AG04449 (cell line): ENCODE measurements at regions not wholly inside any gene's neighbourhood (a gene's known extent, or its start where the extent isn't known, plus 50 kb on each side); places are given as distances from the start of the nearest gene placed in this dataset.
"Not testable (repeated sequence)": the region's sequence is repeated elsewhere in the genome, so short reads cannot be mapped to it uniquely, and the experiment has no call there.

ENCODE experiments used
- CTCF ChIA-PET: fragments of 350-600 bp; formaldehyde crosslinking; extraction: SDS; loops from one replicate; lab custom pipeline; 2021; ENCODE audit warnings: antibody characterized with exemption; lab: Yijun Ruan, JAX
- POLR2A ChIA-PET: fragments of 400-600, 350-600 bp; formaldehyde crosslinking; extraction: SDS; loops from one replicate; lab custom pipeline; 2020; ENCODE audit warnings: antibody characterized with exemption, inconsistent platforms; lab: Yijun Ruan, JAX
- DNase-seq: peaks from one replicate; pipeline ENCODE4 v3.0.0-alpha.2; 2010; ENCODE audit warnings: low read depth, low spot score
- H3K4me3 ChIP-seq: 2 replicates; pipeline ENCODE4 v1.5.1; 2011; ENCODE audit warnings: low read depth, mild to moderate bottlenecking, control low read depth, low read length
- TF ChIP-seq, protein P1 (sequence below): IDR thresholded peaks from one replicate; pipeline ENCODE4 v1.5.1; 2011; ENCODE audit warnings: mild to moderate bottlenecking, moderate library complexity, low read length, control low read depth, inconsistent platforms; ENCODE audit not compliant: insufficient read depth; ENCODE audit errors: missing control alignments

DNA sequence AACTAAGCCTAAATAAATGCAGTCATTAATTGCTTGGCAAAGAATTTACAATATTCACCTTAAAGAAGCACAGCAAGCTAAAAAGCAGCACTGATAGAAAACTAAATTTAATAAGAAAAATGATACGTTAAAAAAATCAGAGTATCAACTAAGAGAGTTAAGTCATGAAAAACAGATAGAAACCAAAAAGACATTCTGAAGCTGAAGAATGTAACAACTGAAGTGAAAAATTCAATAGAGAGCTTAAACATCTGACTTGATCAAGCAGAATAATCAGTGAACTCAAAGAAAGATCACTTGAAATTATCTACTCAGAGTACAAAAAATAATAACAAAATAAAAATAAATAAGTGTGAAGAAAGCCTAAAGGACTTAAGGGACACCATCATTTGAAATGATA is 588.0 kb upstream of the HS3ST1 start:
- TF ChIP-seq, protein P1, sequence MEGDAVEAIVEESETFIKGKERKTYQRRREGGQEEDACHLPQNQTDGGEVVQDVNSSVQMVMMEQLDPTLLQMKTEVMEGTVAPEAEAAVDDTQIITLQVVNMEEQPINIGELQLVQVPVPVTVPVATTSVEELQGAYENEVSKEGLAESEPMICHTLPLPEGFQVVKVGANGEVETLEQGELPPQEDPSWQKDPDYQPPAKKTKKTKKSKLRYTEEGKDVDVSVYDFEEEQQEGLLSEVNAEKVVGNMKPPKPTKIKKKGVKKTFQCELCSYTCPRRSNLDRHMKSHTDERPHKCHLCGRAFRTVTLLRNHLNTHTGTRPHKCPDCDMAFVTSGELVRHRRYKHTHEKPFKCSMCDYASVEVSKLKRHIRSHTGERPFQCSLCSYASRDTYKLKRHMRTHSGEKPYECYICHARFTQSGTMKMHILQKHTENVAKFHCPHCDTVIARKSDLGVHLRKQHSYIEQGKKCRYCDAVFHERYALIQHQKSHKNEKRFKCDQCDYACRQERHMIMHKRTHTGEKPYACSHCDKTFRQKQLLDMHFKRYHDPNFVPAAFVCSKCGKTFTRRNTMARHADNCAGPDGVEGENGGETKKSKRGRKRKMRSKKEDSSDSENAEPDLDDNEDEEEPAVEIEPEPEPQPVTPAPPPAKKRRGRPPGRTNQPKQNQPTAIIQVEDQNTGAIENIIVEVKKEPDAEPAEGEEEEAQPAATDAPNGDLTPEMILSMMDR: no peak
- CTCF ChIA-PET: no interaction called here
- POLR2A ChIA-PET: no interaction called here

DNA sequence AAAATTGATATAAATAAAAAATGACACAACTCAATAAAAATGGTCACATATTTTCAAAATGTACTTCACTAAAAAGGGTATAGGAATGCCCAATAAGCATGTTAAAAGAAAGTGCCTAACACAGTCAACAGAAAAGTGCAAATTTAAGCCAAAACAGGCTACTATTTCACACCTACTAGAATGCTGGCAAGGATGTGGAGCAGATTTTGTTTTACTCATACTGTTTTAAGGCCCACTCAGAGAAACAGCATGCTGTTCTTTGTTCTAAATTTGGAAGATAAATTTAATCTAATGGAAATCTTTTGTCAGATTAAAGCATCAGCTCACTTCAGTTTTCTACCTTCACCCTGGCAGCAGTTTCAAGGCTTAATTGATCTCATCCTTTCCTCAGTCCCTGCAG is 576.8 kb upstream of the HS3ST1 start:
- no peak overlapping the region for H3K4me3 ChIP-seq
- CTCF ChIA-PET: no interaction called here
- TF ChIP-seq, protein P1: no peak
- POLR2A ChIA-PET: no interaction called here
- DNase-seq: no peak

More for the DNA sequence above, 588.0 kb upstream of the HS3ST1 start:
- H3K4me3 ChIP-seq: no peak overlapping the region
- DNase-seq: no peak

DNA sequence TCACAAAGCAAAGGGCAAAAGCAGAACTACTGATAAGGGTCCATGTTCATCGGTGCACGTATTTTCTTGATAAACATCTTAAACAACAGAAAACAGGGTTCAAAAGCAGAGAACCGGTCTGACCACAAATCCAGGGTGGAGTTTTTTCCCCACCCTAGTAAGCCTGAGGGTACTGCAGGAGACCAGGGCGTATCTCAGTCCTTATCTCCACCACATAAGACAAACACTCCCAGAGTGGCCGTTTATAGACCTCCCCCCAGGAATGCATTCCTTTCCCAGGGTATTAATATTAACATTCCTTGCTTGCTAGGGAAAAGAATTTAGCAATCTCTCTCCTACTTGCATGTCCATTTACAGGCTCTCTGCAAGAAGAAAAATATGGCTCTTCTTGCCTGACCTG is 567.9 kb upstream of the HS3ST1 start:
- CTCF ChIA-PET, POLR2A ChIA-PET, H3K4me3 ChIP-seq, DNase-seq: not testable (repeated sequence)

DNA sequence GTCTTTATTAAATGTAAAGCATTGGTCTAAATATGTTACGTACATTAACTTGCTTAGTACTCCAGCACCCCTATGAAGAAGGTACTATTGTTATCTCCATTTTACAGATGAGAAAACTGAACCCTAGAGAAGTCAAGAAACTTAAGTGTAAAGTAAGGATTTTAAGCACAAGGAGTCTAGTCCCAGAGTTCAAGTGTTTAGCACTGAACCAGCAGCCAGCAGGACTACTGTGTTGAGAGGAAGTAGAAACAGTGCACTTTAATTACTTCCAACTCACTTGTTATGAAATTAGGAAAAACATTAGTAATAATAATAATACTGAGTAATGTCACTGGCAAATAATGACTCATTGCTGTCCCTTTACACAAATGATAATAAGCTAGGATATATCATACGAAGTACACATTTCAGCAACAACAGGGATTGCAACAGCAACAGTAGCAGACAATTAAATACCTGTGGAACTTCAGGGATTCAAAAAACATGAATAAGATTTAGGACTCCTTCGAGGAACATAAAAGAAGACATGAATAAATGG is 548.1 kb upstream of the HS3ST1 start:
- ChIA-PET POLR2A (no interaction called here), CTCF (no interaction called here)
- no peak overlapping the region for H3K4me3 ChIP-seq
- TF ChIP-seq, protein P1: no peak
- DNase-seq: no peak

DNA sequence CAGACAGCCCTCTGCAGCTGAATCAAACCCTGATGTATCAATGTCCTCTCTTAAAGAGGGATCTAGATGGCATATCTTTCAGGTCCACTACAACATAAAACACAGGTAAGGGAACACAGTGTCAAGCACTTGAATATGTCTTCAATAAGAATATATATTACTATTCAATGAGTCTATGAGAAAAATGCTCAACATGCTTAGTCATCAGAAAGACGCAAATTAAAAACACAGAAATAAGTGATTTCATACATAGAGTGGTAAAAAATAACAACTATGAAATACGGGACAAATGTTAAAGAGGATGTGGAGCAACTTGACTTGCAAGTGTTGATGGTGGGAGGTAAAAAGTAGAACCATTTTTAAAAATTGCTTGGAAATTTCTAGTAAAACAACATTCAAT is 544.6 kb upstream of the HS3ST1 start:
- ChIA-PET POLR2A (no interaction called here), CTCF (no interaction called here)
- DNase-seq: no peak
- TF ChIP-seq, protein P1: no peak
- no peak overlapping the region for H3K4me3 ChIP-seq

DNA sequence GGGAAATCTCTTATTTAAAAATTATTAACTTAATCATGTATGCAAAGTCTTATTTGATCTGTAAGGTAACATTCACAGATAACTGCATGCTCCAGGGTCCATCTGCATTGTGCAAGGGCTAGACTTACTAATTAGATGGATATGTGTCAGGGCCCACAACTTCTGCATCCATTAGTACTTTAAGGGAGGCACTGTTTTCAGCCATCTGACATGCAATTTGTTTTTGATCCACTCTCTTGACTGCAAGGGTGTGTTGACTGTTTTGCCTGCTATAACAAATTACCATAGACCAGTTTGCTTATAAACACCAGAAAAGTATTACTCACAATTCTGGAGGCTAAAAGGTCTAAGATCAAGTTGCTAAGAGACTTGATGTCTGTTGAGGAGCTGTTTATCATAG is 542.1 kb upstream of the HS3ST1 start:
- CTCF ChIA-PET: no interaction called here
- POLR2A ChIA-PET: no interaction called here
- DNase-seq: no peak
- TF ChIP-seq, protein P1: no peak
- no peak overlapping the region for H3K4me3 ChIP-seq

DNA sequence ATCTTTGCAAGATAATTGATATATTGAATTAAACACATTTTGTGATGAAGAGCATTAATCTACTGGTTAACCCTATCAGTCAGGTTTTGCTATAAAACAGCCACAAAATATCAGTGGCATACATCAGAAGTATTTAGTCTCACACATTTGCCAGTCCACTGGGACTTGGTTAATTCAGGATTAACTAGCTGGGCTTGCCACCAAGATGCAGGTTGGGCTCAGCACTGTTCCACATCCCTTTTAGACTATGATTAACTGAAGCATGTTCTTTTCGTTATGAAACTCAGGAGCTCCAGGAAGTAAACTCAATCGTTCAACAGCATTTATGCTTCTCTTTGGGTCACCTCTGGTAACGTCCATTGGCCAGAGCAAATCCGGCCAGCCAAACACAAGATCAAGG is 538.1 kb upstream of the HS3ST1 start:
- TF ChIP-seq, protein P1: no peak
- H3K4me3 ChIP-seq: no peak overlapping the region
- CTCF ChIA-PET: no interaction called here
- no peak for DNase-seq
- POLR2A ChIA-PET: no interaction called here
